HG03066 (cell line): ENCODE measurements at regions not wholly inside any gene's neighbourhood (a gene's known extent, or its start where the extent isn't known, plus 50 kb on each side); places are given as distances from the start of the nearest gene placed in this dataset.

Experiments used
- ATAC-seq: cut with Tn5 transposase; IDR thresholded peaks from one replicate; pipeline ENCODE4 v1.9.1; 2021; ENCODE audit warnings: low read depth; ENCODE audit not compliant: unreplicated experiment

- no peak for ATAC-seq
These were observed 1263.7 kb downstream of the BRD1 start for GRCh38 chr22:48563966-48564330.

GRCh38 chr22:48563118-48563965, 1264.3 kb downstream of the BRD1 start:
- ATAC-seq, result no peak

- ATAC-seq, result no peak
These were observed 1266.0 kb downstream of the BRD1 start for GRCh38 chr22:48561676-48562075.

GRCh38 chr22:48560836-48561235, 1266.8 kb downstream of the BRD1 start:
- no peak for ATAC-seq

GRCh38 chr22:48560389-48560751, 1267.3 kb downstream of the BRD1 start:
- ATAC-seq, result no peak

- ATAC-seq, result no peak
These were observed 1267.9 kb downstream of the BRD1 start for GRCh38 chr22:48559647-48560388.

GRCh38 chr22:48558606-48559402, 1268.9 kb downstream of the BRD1 start:
- no peak for ATAC-seq

GRCh38 chr22:48558016-48558415, 1269.7 kb downstream of the BRD1 start:
- ATAC-seq, result no peak

- no peak for ATAC-seq
These were observed 1270.2 kb downstream of the BRD1 start for GRCh38 chr22:48557473-48557872.

GRCh38 chr22:48556751-48557150, 1270.9 kb downstream of the BRD1 start:
- ATAC-seq, result no peak

GRCh38 chr22:48556222-48556621, 1271.5 kb downstream of the BRD1 start:
- no peak for ATAC-seq

- no peak for ATAC-seq
These were observed 1272.1 kb downstream of the BRD1 start for GRCh38 chr22:48555606-48556005.

- ATAC-seq, result no peak
These were observed 1272.6 kb downstream of the BRD1 start for GRCh38 chr22:48554893-48555572.

- no peak for ATAC-seq
These were observed 1273.9 kb downstream of the BRD1 start for GRCh38 chr22:48553694-48554308.

- no peak for ATAC-seq
These were observed 1274.6 kb downstream of the BRD1 start for GRCh38 chr22:48553119-48553518.

- ATAC-seq, result no peak
These were observed 1275.9 kb downstream of the BRD1 start for GRCh38 chr22:48551716-48552268.

- ATAC-seq, result no peak
These were observed 1276.6 kb downstream of the BRD1 start for GRCh38 chr22:48551061-48551460.

GRCh38 chr22:48548391-48548790, 1279.3 kb downstream of the BRD1 start:
- no peak for ATAC-seq

GRCh38 chr22:48547971-48548370, 1279.7 kb downstream of the BRD1 start:
- no peak for ATAC-seq
